CD4-positive, alpha-beta T cell (primary cell): ENCODE measurements at regions not wholly inside any gene's neighbourhood (a gene's known extent, or its start where the extent isn't known, plus 50 kb on each side); places are given as distances from the start of the nearest gene placed in this dataset.

Experiments
- ATAC-seq: fragments of 200-7000 bp; cut with Tn5 transposase; one replicate; pipeline ENCODE4 v1.10.0; 2022; ENCODE audit warnings: mild to moderate bottlenecking; ENCODE audit not compliant: poor library complexity
- CTCF ChIA-PET: fragments of 350-600 bp; sonication (Branson Sonifier 250); formaldehyde crosslinking; loops from one replicate; lab custom pipeline; 2021; ENCODE audit warnings: antibody characterized with exemption, inconsistent platforms; lab: Charles Lee
- POLR2A ChIA-PET: fragments of 350-600 bp; sonication (Branson Sonifier 250); formaldehyde crosslinking; loops from one replicate; lab custom pipeline; 2021; ENCODE audit warnings: antibody characterized with exemption, inconsistent platforms; lab: Charles Lee
- DNase-seq, 14 experiments: peaks; one replicate each; pipeline ENCODE4 v3.0.0-alpha.2; 2013 to 2020; ENCODE audit warnings: mixed read lengths in 2 of 14
- H3K27ac ChIP-seq, 2 donors: one replicate each; pipeline versions ENCODE4 v1.5.1 to v1.7.0; 2013; ENCODE audit warnings: low read length in 2 of 2, low read depth in 1 of 2, mild to moderate bottlenecking in 1 of 2
- H3K27me3 ChIP-seq, 2 experiments: 1 replicate in 1 of 2; 2 replicates in 1 of 2; pipeline versions ENCODE4 v1.6.1 to v1.7.0; 2013; ENCODE audit warnings: low read length in 2 of 2, control low read depth in 1 of 2, mild to moderate bottlenecking in 1 of 2, moderate library complexity in 1 of 2; ENCODE audit not compliant: insufficient read depth in 2 of 2, control insufficient read depth in 1 of 2
- H3K36me3 ChIP-seq: one replicate; pipeline ENCODE4 v1.6.1; 2013; ENCODE audit warnings: low read length, control low read depth; ENCODE audit not compliant: insufficient read depth
- H3K4me1 ChIP-seq: one replicate; pipeline ENCODE4 v1.6.1; 2013; ENCODE audit warnings: low read length, control low read depth; ENCODE audit not compliant: insufficient read depth
- H3K4me3 ChIP-seq: one replicate; pipeline ENCODE4 v1.5.1; 2013; ENCODE audit warnings: mild to moderate bottlenecking, low read length, moderate library complexity
- H3K9me3 ChIP-seq, 2 experiments: 1 replicate in 1 of 2; 2 replicates in 1 of 2; pipeline versions ENCODE4 v1.6.1 to v1.7.0; 2013; ENCODE audit warnings: low read length in 2 of 2, mild to moderate bottlenecking in 2 of 2, control low read depth in 1 of 2, moderate library complexity in 1 of 2; ENCODE audit not compliant: control insufficient read depth in 1 of 2, insufficient read depth in 1 of 2
- H3K27ac Mint-ChIP-seq: one replicate; pipeline ENCODE4 v1.8.0; 2020; ENCODE audit warnings: mixed read lengths
- H3K27me3 Mint-ChIP-seq: one replicate; pipeline ENCODE4 v1.8.0; 2021; ENCODE audit warnings: mixed read lengths
- H3K36me3 Mint-ChIP-seq: one replicate; pipeline ENCODE4 v1.8.0; 2021; ENCODE audit warnings: low read depth, mixed read lengths
- H3K4me1 Mint-ChIP-seq: one replicate; pipeline ENCODE4 v1.8.0; 2021; ENCODE audit warnings: low read depth, mixed read lengths
- H3K4me3 Mint-ChIP-seq: one replicate; pipeline ENCODE4 v1.8.0; 2020; ENCODE audit warnings: mild to moderate bottlenecking, mixed read lengths
- H3K9me3 Mint-ChIP-seq: one replicate; pipeline ENCODE4 v1.8.0; 2020; ENCODE audit warnings: mixed read lengths
- intact Hi-C, 2 experiments: fragments of 100-400 bp; cut with DNase I in 1 of 2; cut with micrococcal nuclease in 1 of 2; formaldehyde crosslinking; loops; one replicate each; pipeline versions ENCODE4 v1.15.1 to v1.9.0; 2023 to 2025; cut with DNase I, micrococcal nuclease
- TF ChIP-seq, protein P1 (sequence below): fragments of 200-600 bp; IDR thresholded peaks from one replicate; pipeline ENCODE4 v1.8.0; 2022; ENCODE audit warnings: antibody characterized with exemption, mild to moderate bottlenecking

DNA sequence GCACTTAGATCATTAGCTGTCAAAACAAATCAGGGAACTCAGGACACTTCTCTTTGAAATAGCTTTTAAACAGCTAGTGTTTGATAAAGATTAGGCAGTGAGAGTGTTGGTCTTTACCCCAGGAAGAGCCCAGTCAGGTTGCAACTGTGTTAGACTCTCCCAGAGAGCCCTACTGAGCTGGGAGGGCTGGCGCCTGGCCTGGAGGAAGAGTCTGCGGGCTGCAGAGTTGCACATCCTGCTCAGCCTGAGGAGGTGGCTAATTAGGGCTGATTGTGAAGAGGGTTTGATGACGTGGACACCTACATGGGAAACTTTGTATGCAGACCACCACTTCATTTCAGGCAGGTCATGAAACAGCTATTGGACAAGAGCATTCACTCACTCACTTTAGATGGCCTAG lies 112.0 kb downstream of the TMEM174 start:
- Histone ChIP-seq H3K27ac (no peak overlapping the region), H3K36me3 (no peaks in the 10 kb centered on the region), H3K4me3 (no peak overlapping the region), H3K4me1 (no peaks in the 10 kb centered on the region), H3K27me3 (peaks cover 15 to 18% of the 10 kb centered on the region in 2 experiments), H3K9me3 (peaks cover 0 to 7% of the 10 kb centered on the region in 2 experiments)
- Mint-ChIP-seq H3K4me1 (no peaks in the 10 kb centered on the region), H3K27ac (no peak overlapping the region), H3K36me3 (no peaks in the 10 kb centered on the region), H3K27me3 (peaks cover 72% of the 10 kb centered on the region), H3K9me3 (peaks cover 3% of the 10 kb centered on the region), H3K4me3 (no peak overlapping the region)
- ChIA-PET POLR2A (no interaction called here), CTCF (no interaction called here)
- ATAC-seq = no peak
- DNase-seq = no peak
- intact Hi-C loops = no loop called here
- TF ChIP-seq, protein P1, sequence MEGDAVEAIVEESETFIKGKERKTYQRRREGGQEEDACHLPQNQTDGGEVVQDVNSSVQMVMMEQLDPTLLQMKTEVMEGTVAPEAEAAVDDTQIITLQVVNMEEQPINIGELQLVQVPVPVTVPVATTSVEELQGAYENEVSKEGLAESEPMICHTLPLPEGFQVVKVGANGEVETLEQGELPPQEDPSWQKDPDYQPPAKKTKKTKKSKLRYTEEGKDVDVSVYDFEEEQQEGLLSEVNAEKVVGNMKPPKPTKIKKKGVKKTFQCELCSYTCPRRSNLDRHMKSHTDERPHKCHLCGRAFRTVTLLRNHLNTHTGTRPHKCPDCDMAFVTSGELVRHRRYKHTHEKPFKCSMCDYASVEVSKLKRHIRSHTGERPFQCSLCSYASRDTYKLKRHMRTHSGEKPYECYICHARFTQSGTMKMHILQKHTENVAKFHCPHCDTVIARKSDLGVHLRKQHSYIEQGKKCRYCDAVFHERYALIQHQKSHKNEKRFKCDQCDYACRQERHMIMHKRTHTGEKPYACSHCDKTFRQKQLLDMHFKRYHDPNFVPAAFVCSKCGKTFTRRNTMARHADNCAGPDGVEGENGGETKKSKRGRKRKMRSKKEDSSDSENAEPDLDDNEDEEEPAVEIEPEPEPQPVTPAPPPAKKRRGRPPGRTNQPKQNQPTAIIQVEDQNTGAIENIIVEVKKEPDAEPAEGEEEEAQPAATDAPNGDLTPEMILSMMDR = no peak

DNA sequence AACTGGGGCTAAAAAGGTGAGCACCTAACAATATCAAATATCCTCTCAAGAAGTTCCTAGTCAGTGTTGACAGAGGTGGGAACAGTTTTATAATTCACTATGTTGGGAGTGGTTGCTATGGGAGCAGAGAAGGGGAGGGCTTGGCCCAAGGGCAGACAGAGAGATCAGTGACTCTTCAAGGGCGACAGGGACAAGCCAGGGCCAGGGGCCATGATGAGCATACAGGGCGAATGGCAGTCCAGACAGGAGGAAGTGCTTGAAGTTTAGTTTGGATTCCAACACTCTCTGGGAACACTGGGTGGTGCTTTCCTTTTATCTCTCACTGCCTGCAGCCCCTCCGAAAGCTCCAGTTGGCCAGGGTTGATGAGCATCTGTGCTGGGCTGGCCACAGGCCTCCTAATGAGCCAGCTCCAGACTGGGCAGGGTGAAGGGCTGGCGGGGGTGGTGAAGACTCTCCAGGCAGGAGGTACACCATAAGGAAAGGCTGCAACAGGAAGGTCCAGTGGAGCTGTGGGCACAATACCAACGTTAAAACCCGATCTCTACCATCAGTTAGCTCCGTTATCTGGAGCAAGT lies 111.3 kb downstream of the TMEM174 start:
- intact Hi-C loops = no loop called here

DNA sequence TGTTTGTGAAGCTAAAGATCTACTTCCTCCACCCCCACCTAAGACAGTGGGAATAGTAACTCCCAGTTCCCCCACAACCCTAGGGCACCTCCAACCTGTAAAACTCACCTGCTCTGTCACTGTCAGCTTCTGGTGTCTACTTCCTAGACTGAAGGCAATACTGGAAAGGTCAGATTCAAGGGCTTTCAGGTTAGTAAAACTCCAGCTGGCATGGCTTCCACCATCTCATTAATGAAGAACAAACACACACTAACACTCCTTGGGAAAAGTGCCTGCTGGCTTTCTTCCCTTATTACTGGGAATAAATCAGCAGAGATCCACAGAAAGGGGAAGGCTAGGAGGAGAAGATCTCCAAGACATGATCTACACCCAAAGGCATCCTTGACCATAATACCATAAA lies 109.9 kb downstream of the TMEM174 start:
- Histone ChIP-seq H3K4me3 (no peak overlapping the region), H3K27me3 (peaks cover 13 to 17% of the 10 kb centered on the region in 2 experiments), H3K9me3 (peaks cover 0 to 7% of the 10 kb centered on the region in 2 experiments), H3K4me1 (no peaks in the 10 kb centered on the region), H3K36me3 (no peaks in the 10 kb centered on the region), H3K27ac (no peak overlapping the region)
- ChIA-PET POLR2A (no interaction called here), CTCF (interaction anchor here (1.4 kb wide), 1 partner anchor 11 kb away, joined by 3 read pairs; no protein-coding TSS in a partner anchor)
- H3K4me3 Mint-ChIP-seq = no peak overlapping the region
- ATAC-seq (no peak), DNase-seq (no peak)
- intact Hi-C loops = no loop called here
- H3K9me3 Mint-ChIP-seq = peaks cover 3% of the 10 kb centered on the region
- TF ChIP-seq, protein P1 = no peak
- no peak overlapping the region for H3K27ac Mint-ChIP-seq
- H3K36me3 Mint-ChIP-seq = no peaks in the 10 kb centered on the region
- H3K27me3 Mint-ChIP-seq = peaks cover 72% of the 10 kb centered on the region
- H3K4me1 Mint-ChIP-seq = no peaks in the 10 kb centered on the region

More for the DNA sequence above, 111.3 kb downstream of the TMEM174 start:
- no peak overlapping the region for H3K27ac Mint-ChIP-seq
- ATAC-seq = no peak
- no peaks in the 10 kb centered on the region for H3K36me3 Mint-ChIP-seq
- Histone ChIP-seq H3K27ac (no peak overlapping the region), H3K4me1 (no peaks in the 10 kb centered on the region), H3K4me3 (no peak overlapping the region), H3K36me3 (no peaks in the 10 kb centered on the region), H3K9me3 (peaks cover 0 to 7% of the 10 kb centered on the region in 2 experiments), H3K27me3 (peaks cover 15 to 16% of the 10 kb centered on the region in 2 experiments)
- peaks cover 3% of the 10 kb centered on the region for H3K9me3 Mint-ChIP-seq
- POLR2A ChIA-PET = no interaction called here
- TF ChIP-seq, protein P1 = no peak
- no peak for DNase-seq
- CTCF ChIA-PET = no interaction called here
- H3K4me1 Mint-ChIP-seq = no peaks in the 10 kb centered on the region
- no peak overlapping the region for H3K4me3 Mint-ChIP-seq
- H3K27me3 Mint-ChIP-seq = peaks cover 73% of the 10 kb centered on the region
